ENCODE measurements at regions not wholly inside any gene's neighbourhood (a gene's known extent, or its start where the extent isn't known, plus 50 kb on each side); places are given as distances from the start of the nearest gene placed in this dataset.
A peak's percentile ranks its signal among the peaks of the same experiment; 100 is the strongest.

GRCh38 chr4:86496094-86497080 is 97.7 kb upstream of the PTPN13 start:
- Mint-ChIP-seq H3K4me3 (no peak overlapping the region), H3K27ac (no peak overlapping the region), H3K36me3 (ENCODE audit: low read depth) (peaks cover 5% of the 10 kb centered on the region), H3K27me3 (ENCODE audit: insufficient read depth) (no peaks in the 10 kb centered on the region), H3K9me3 (no peaks in the 10 kb centered on the region), H3K4me1 (peaks cover 57% of the 10 kb centered on the region)
- TF ChIP-seq, protein P1, sequence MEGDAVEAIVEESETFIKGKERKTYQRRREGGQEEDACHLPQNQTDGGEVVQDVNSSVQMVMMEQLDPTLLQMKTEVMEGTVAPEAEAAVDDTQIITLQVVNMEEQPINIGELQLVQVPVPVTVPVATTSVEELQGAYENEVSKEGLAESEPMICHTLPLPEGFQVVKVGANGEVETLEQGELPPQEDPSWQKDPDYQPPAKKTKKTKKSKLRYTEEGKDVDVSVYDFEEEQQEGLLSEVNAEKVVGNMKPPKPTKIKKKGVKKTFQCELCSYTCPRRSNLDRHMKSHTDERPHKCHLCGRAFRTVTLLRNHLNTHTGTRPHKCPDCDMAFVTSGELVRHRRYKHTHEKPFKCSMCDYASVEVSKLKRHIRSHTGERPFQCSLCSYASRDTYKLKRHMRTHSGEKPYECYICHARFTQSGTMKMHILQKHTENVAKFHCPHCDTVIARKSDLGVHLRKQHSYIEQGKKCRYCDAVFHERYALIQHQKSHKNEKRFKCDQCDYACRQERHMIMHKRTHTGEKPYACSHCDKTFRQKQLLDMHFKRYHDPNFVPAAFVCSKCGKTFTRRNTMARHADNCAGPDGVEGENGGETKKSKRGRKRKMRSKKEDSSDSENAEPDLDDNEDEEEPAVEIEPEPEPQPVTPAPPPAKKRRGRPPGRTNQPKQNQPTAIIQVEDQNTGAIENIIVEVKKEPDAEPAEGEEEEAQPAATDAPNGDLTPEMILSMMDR (conservative IDR thresholded peaks at IDR 0.05), result peak; percentile 98
- WGBS, 2 experiments (ENCODE audit: insufficient coverage in 1 of 2, insufficient read length in 1 of 2), result 52 to 56% methylated on average over 4 of the region's 5 CpGs
- no peak overlapping the region for H3K4me3 ChIP-seq (ENCODE audit: low read length)
- no peak overlapping the region for H3K27ac ChIP-seq (ENCODE audit: low read depth, low read length)
- H3K4me1 ChIP-seq (ENCODE audit: control insufficient read depth, insufficient read depth, low read length), result peaks cover 17% of the 10 kb centered on the region
- H3K9ac ChIP-seq (ENCODE audit: extremely low read depth, low read length, poor library complexity, severe bottlenecking), result no peak overlapping the region
- no peaks in the 10 kb centered on the region for H3K36me3 ChIP-seq (ENCODE audit: control insufficient read depth, insufficient read depth, low read length)
- peak; percentile 60 for DNase-seq
- H3K9me3 ChIP-seq (ENCODE audit: control insufficient read depth, low read length), result no peaks in the 10 kb centered on the region
- no peaks in the 10 kb centered on the region for H3K27me3 ChIP-seq (ENCODE audit: control insufficient read depth, insufficient read depth, low read length, poor library complexity, severe bottlenecking)

- WGBS, 2 experiments (ENCODE audit: insufficient coverage in 1 of 2, insufficient read length in 1 of 2), result 86 to 96% methylated on average over 2 of the region's 2 CpGs
- no peak overlapping the region for H3K9ac ChIP-seq (ENCODE audit: extremely low read depth, low read length, poor library complexity, severe bottlenecking)
- H3K4me1 Mint-ChIP-seq, result peaks cover 52% of the 10 kb centered on the region
Observed at GRCh38 chr4:86497131-86497530, 97.0 kb upstream of the PTPN13 start.

DNA sequence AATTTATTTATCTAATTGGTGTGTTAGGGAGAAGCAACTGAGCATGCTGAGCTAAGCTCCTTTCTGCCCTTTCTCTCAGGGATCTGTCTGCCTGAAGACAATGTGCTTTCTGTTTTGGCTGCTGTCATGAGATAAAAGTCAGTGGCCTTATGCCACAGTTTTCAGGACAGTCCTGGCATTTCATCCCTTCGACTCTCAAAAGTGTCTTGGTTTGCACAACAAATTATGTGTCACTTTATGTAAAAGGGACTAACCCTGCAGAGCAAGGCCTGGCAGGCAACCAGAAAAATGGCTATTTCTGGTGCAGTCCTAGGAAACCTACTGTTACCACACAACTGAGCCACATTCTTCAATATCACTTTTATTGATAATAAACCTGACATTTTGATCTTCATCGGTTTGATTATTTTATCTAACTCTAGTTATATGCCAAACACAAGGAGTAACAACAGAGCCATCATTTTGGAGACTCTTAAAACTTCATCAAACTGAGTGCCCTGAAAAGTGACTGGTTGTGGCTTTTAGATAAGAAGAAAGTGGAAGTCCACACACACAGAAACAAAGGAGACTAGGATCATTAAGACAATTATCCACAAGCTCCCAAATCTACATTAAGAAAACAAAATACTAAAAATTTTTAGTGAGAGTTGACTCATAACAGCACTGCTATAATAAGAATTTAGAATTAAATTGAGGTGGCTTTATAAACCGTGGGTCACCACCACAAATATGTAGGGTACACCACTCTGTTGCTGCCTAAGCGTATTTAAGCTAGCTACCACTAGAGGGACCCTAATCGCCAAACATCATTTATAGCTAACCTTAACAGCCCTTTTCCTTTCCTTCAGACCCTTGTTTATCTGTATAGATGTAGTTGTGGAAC is 95.9 kb upstream of the PTPN13 start:
- Mint-ChIP-seq H3K9me3 (no peaks in the 10 kb centered on the region), H3K36me3 (ENCODE audit: low read depth) (peaks cover 5% of the 10 kb centered on the region), H3K4me1 (peaks cover 47% of the 10 kb centered on the region), H3K27ac (peak overlapping the region; percentile 45), H3K4me3 (no peak overlapping the region), H3K27me3 (ENCODE audit: insufficient read depth) (peaks cover 2% of the 10 kb centered on the region)
- no peak overlapping the region for H3K4me3 ChIP-seq (ENCODE audit: low read length)
- WGBS, 2 experiments (ENCODE audit: insufficient coverage in 1 of 2, insufficient read length in 1 of 2), result 40 to 83% methylated on average over 1 to 5 of the region's 5 CpGs
- DNase-seq, result peak; percentile 49
- H3K9ac ChIP-seq (ENCODE audit: extremely low read depth, low read length, poor library complexity, severe bottlenecking), result no peak overlapping the region
- H3K27me3 ChIP-seq (ENCODE audit: control insufficient read depth, insufficient read depth, low read length, poor library complexity, severe bottlenecking), result no peaks in the 10 kb centered on the region
- TF ChIP-seq, protein P1 (conservative IDR thresholded peaks at IDR 0.05), result peak; percentile 95
- no peaks in the 10 kb centered on the region for H3K9me3 ChIP-seq (ENCODE audit: control insufficient read depth, low read length)
- H3K36me3 ChIP-seq (ENCODE audit: control insufficient read depth, insufficient read depth, low read length), result no peaks in the 10 kb centered on the region
- peaks cover 17% of the 10 kb centered on the region for H3K4me1 ChIP-seq (ENCODE audit: control insufficient read depth, insufficient read depth, low read length)
- H3K27ac ChIP-seq (ENCODE audit: low read depth, low read length), result no peak overlapping the region

More at GRCh38 chr4:86497131-86497530, 97.0 kb upstream of the PTPN13 start:
- Mint-ChIP-seq H3K36me3 (ENCODE audit: low read depth) (peaks cover 5% of the 10 kb centered on the region), H3K27ac (no peak overlapping the region), H3K9me3 (no peaks in the 10 kb centered on the region), H3K27me3 (ENCODE audit: insufficient read depth) (no peaks in the 10 kb centered on the region), H3K4me3 (no peak overlapping the region)
- no peak overlapping the region for H3K27ac ChIP-seq (ENCODE audit: low read depth, low read length)
- H3K36me3 ChIP-seq (ENCODE audit: control insufficient read depth, insufficient read depth, low read length), result no peaks in the 10 kb centered on the region
- TF ChIP-seq, protein P1 (conservative IDR thresholded peaks at IDR 0.05), result no peak
- no peaks in the 10 kb centered on the region for H3K9me3 ChIP-seq (ENCODE audit: control insufficient read depth, low read length)
- no peak for DNase-seq
- H3K4me1 ChIP-seq (ENCODE audit: control insufficient read depth, insufficient read depth, low read length), result peaks cover 17% of the 10 kb centered on the region
- H3K27me3 ChIP-seq (ENCODE audit: control insufficient read depth, insufficient read depth, low read length, poor library complexity, severe bottlenecking), result no peaks in the 10 kb centered on the region
- no peak overlapping the region for H3K4me3 ChIP-seq (ENCODE audit: low read length)
